ENCODE measurements at regions not wholly inside any gene's neighbourhood (a gene's known extent, or its start where the extent isn't known, plus 50 kb on each side); places are given as distances from the start of the nearest gene placed in this dataset.

GRCh38 chr5:133797167-133797566 is 171.3 kb downstream of the C5orf15 start:
- DNase-seq (ENCODE audit: low read depth), result peak; percentile 11

- DNase-seq (ENCODE audit: low read depth), result no peak
Observed at GRCh38 chr5:133796186-133796585, 172.2 kb downstream of the C5orf15 start.

GRCh38 chr5:133794771-133795415 is 173.5 kb downstream of the C5orf15 start:
- no peak for DNase-seq (ENCODE audit: low read depth)

- DNase-seq (ENCODE audit: low read depth), result no peak
Observed at GRCh38 chr5:133793756-133794465, 174.5 kb downstream of the C5orf15 start.

GRCh38 chr5:133792655-133793054 is 175.8 kb downstream of the C5orf15 start:
- no peak for DNase-seq (ENCODE audit: low read depth)

- DNase-seq (ENCODE audit: low read depth), result no peak
Observed at GRCh38 chr5:133792024-133792423, 176.4 kb downstream of the C5orf15 start.

GRCh38 chr5:133790898-133791297 is 177.5 kb downstream of the C5orf15 start:
- DNase-seq (ENCODE audit: low read depth), result no peak

GRCh38 chr5:133789428-133789827 is 177.1 kb upstream of the FSTL4 start:
- DNase-seq (ENCODE audit: low read depth), result no peak

GRCh38 chr5:133788121-133788520 is 175.8 kb upstream of the FSTL4 start:
- DNase-seq (ENCODE audit: low read depth), result no peak

GRCh38 chr5:133786420-133786819 is 174.1 kb upstream of the FSTL4 start:
- no peak for DNase-seq (ENCODE audit: low read depth)

- DNase-seq (ENCODE audit: low read depth), result no peak
Observed at GRCh38 chr5:133785182-133785581, 172.8 kb upstream of the FSTL4 start.

- DNase-seq (ENCODE audit: low read depth), result no peak
Observed at GRCh38 chr5:133783481-133783880, 171.1 kb upstream of the FSTL4 start.

- no peak for DNase-seq (ENCODE audit: low read depth)
Observed at GRCh38 chr5:133782736-133783135, 170.4 kb upstream of the FSTL4 start.

- DNase-seq (ENCODE audit: low read depth), result no peak
Observed at GRCh38 chr5:133781436-133782225, 169.3 kb upstream of the FSTL4 start.

GRCh38 chr5:133780619-133781280 is 168.4 kb upstream of the FSTL4 start:
- DNase-seq (ENCODE audit: low read depth), result no peak

- DNase-seq (ENCODE audit: low read depth), result no peak
Observed at GRCh38 chr5:133779828-133780475, 167.6 kb upstream of the FSTL4 start.

GRCh38 chr5:133778636-133779035 is 166.3 kb upstream of the FSTL4 start:
- DNase-seq (ENCODE audit: low read depth), result no peak

- no peak for DNase-seq (ENCODE audit: low read depth)
Observed at GRCh38 chr5:133777951-133778350, 165.6 kb upstream of the FSTL4 start.

GRCh38 chr5:133775584-133776304 is 163.4 kb upstream of the FSTL4 start:
- no peak for DNase-seq (ENCODE audit: low read depth)

GRCh38 chr5:133773247-133774202 is 161.2 kb upstream of the FSTL4 start:
- DNase-seq (ENCODE audit: low read depth), result no peak
